Spinal cord (tissue), 9 donors: ENCODE measurements at regions not wholly inside any gene's neighbourhood (a gene's known extent, or its start where the extent isn't known, plus 50 kb on each side); places are given as distances from the start of the nearest gene placed in this dataset.

ENCODE experiments used
- DNase-seq, 6 donors: peaks; one replicate each; pipeline versions ENCODE4 v3.0.0 to v3.0.0-alpha.2; 2013 to 2015; ENCODE audit warnings: low spot score in 6 of 6, low read depth in 4 of 6
- H3K27ac ChIP-seq: one replicate; pipeline ENCODE4 v1.5.1; 2013; ENCODE audit warnings: low read depth, low read length, control low read depth
- H3K27me3 ChIP-seq: one replicate; pipeline ENCODE4 v1.6.1; 2013; ENCODE audit warnings: low read length; ENCODE audit not compliant: control insufficient read depth, insufficient read depth
- H3K36me3 ChIP-seq: one replicate; pipeline ENCODE4 v1.6.1; 2013; ENCODE audit warnings: low read length; ENCODE audit not compliant: control insufficient read depth, insufficient read depth
- H3K4me1 ChIP-seq: one replicate; pipeline ENCODE4 v1.6.1; 2013; ENCODE audit warnings: low read length; ENCODE audit not compliant: control insufficient read depth, insufficient read depth
- H3K4me3 ChIP-seq: one replicate; pipeline ENCODE4 v1.5.1; 2013; ENCODE audit warnings: low read depth, low read length, control low read depth
- H3K9me3 ChIP-seq: one replicate; pipeline ENCODE4 v1.6.1; 2013; ENCODE audit warnings: low read length; ENCODE audit not compliant: control insufficient read depth, insufficient read depth
- WGBS: methylation state at CpG from one replicate; pipeline ENCODE4 v1.1.5; 2013; ENCODE audit warnings: missing lambda C conversion rate; ENCODE audit not compliant: insufficient coverage; 5-methylcytosine and 5-hydroxymethylcytosine counted together
- donor health status: healthy.

GRCh38 chr18:26794230-26795101 lies 71.0 kb downstream of the AQP4 start:
- no peak overlapping the region for H3K27ac ChIP-seq
- WGBS: 100% methylated on average over 5 of the region's 8 CpGs

GRCh38 chr18:26792661-26793060 lies 72.8 kb downstream of the AQP4 start:
- no peak for DNase-seq
- Histone ChIP-seq H3K4me1 (no peaks in the 10 kb centered on the region), H3K27ac (no peak overlapping the region), H3K27me3 (no peaks in the 10 kb centered on the region), H3K36me3 (no peaks in the 10 kb centered on the region), H3K4me3 (no peak overlapping the region), H3K9me3 (no peaks in the 10 kb centered on the region)
- no CpG with 5 or more reads among the region's 1 CpG for WGBS

More at GRCh38 chr18:26794230-26795101, 71.0 kb downstream of the AQP4 start:
- Histone ChIP-seq H3K4me1 (no peaks in the 10 kb centered on the region), H3K27me3 (no peaks in the 10 kb centered on the region), H3K36me3 (no peaks in the 10 kb centered on the region), H3K4me3 (no peak overlapping the region), H3K9me3 (no peaks in the 10 kb centered on the region)
- DNase-seq: no peak

- Histone ChIP-seq H3K27ac (no peak overlapping the region), H3K4me3 (no peak overlapping the region), H3K4me1 (no peaks in the 10 kb centered on the region), H3K36me3 (no peaks in the 10 kb centered on the region), H3K27me3 (no peaks in the 10 kb centered on the region), H3K9me3 (no peaks in the 10 kb centered on the region)
- no peak for DNase-seq
Observed at GRCh38 chr18:26791676-26792075, 73.8 kb downstream of the AQP4 start.

- WGBS: no CpG with 5 or more reads among the region's 1 CpG
- Histone ChIP-seq H3K27me3 (no peaks in the 10 kb centered on the region), H3K4me3 (no peak overlapping the region), H3K4me1 (peaks cover 5% of the 10 kb centered on the region), H3K9me3 (no peaks in the 10 kb centered on the region), H3K27ac (no peak overlapping the region), H3K36me3 (no peaks in the 10 kb centered on the region)
- no peak for DNase-seq
Observed at GRCh38 chr18:26784599-26784998, 80.9 kb downstream of the AQP4 start.

GRCh38 chr18:26783170-26783569 lies 82.3 kb downstream of the AQP4 start:
- no peaks in the 10 kb centered on the region for H3K27me3 ChIP-seq
- H3K4me3 ChIP-seq: no peak overlapping the region
- H3K27ac ChIP-seq: no peak overlapping the region
- peak in 1 of 6 donors; percentile 60 for DNase-seq
- peaks cover 5% of the 10 kb centered on the region for H3K4me1 ChIP-seq
- H3K9me3 ChIP-seq: no peaks in the 10 kb centered on the region
- no peaks in the 10 kb centered on the region for H3K36me3 ChIP-seq
- WGBS: 66% methylated on average over 3 of the region's 6 CpGs

GRCh38 chr18:26780520-26781325 lies 84.8 kb downstream of the AQP4 start:
- H3K27ac ChIP-seq: no peak overlapping the region

GRCh38 chr18:26778054-26778393 lies 87.5 kb downstream of the AQP4 start:
- Histone ChIP-seq H3K27ac (no peak overlapping the region), H3K4me3 (no peak overlapping the region), H3K27me3 (no peaks in the 10 kb centered on the region), H3K4me1 (peaks cover 5% of the 10 kb centered on the region), H3K36me3 (no peaks in the 10 kb centered on the region), H3K9me3 (no peaks in the 10 kb centered on the region)
- no peak for DNase-seq

More at GRCh38 chr18:26780520-26781325, 84.8 kb downstream of the AQP4 start:
- Histone ChIP-seq H3K27me3 (no peaks in the 10 kb centered on the region), H3K9me3 (no peaks in the 10 kb centered on the region), H3K4me1 (peaks cover 5% of the 10 kb centered on the region), H3K4me3 (no peak overlapping the region), H3K36me3 (no peaks in the 10 kb centered on the region)
- WGBS: 51% methylated on average over 4 of the region's 5 CpGs
- peak in 2 of 6 donors; percentile 11 to 47 for DNase-seq

GRCh38 chr18:26777351-26778053 lies 88.0 kb downstream of the AQP4 start:
- H3K27ac ChIP-seq: peak overlapping the region; percentile 30
- no peak overlapping the region for H3K4me3 ChIP-seq
- no peaks in the 10 kb centered on the region for H3K27me3 ChIP-seq
- WGBS: 54% methylated on average over 4 of the region's 7 CpGs
- DNase-seq: peak in 1 of 6 donors; percentile 45
- H3K36me3 ChIP-seq: no peaks in the 10 kb centered on the region
- H3K4me1 ChIP-seq: peaks cover 5% of the 10 kb centered on the region
- no peaks in the 10 kb centered on the region for H3K9me3 ChIP-seq

GRCh38 chr18:26772691-26773090 lies 92.8 kb downstream of the AQP4 start:
- H3K27me3 ChIP-seq: no peaks in the 10 kb centered on the region
- H3K9me3 ChIP-seq: no peaks in the 10 kb centered on the region
- no peaks in the 10 kb centered on the region for H3K4me1 ChIP-seq
- no peak for DNase-seq
- H3K4me3 ChIP-seq: no peak overlapping the region
- no peaks in the 10 kb centered on the region for H3K36me3 ChIP-seq
- no peak overlapping the region for H3K27ac ChIP-seq
- 64% methylated on average over 2 of the region's 2 CpGs for WGBS
